ENCODE measurements at regions not wholly inside any gene's neighbourhood (a gene's known extent, or its start where the extent isn't known, plus 50 kb on each side); places are given as distances from the start of the nearest gene placed in this dataset.

DNA sequence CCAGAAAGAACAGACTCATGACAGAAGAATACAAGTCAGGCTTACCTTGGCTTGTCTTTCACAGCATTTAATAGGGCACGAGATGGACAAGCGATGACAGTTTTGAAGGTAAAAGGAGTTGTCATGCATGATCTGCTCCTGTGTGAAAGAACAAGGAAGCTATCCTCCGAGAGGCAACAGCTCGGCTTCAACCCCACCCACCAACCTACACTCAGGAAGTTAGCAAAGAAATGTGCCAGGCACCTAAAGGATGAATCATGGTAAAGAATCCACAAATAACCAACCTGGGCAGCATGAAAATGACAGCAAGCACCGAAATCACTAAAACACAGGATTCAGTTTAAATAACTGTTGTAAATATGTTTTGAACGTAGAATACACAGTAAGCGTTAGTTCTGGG lies 700.2 kb downstream of the TYW1 start:
- DNase-seq (no peak), ATAC-seq (ENCODE audit: low read depth) (no peak)
- BruUV-seq (replicated peaks) = no TSS peak
- no peaks in the 10 kb centered on the region for H3K9me1 ChIP-seq (ENCODE audit: insufficient read depth, low read length)
- H3K79me1 ChIP-seq (ENCODE audit: low read depth in 1 of 2, low read length in 2 of 2) = no peaks in the 10 kb centered on the region
- H4K91ac ChIP-seq (ENCODE audit: insufficient read depth, low read depth, low read length) = no peak overlapping the region
- ChIA-PET POLR2A (ENCODE audit: unreplicated experiment) (no interaction called here), CTCF (no interaction called here)
- dilution Hi-C loops (cut with HindIII; ENCODE audit: low sequenced_read_pairs, unreplicated experiment) = no loop called here
- H3K4ac ChIP-seq (ENCODE audit: low read depth, low read length) = no peak overlapping the region
- no peaks in the 10 kb centered on the region for H3K4me1 ChIP-seq (ENCODE audit: control insufficient read depth, insufficient read depth, low read length)
- H4K5ac ChIP-seq (ENCODE audit: low read depth, low read length) = no peak overlapping the region
- no peak overlapping the region for H3K9ac ChIP-seq (ENCODE audit: low read depth, low read length)
- H3K9me3 ChIP-seq (ENCODE audit: control insufficient read depth, insufficient read depth, low read length) = peaks cover 15% of the 10 kb centered on the region
- H2AFZ ChIP-seq (replicated peaks; ENCODE audit: low read length, poor library complexity) = no peak overlapping the region
- no peak overlapping the region for H2BK120ac ChIP-seq (ENCODE audit: low read depth, low read length)
- H3K27ac ChIP-seq (ENCODE audit: insufficient read depth, low read length) = no peak overlapping the region
- no peak overlapping the region for H2AK9ac ChIP-seq (replicated peaks; ENCODE audit: low read depth, low read length, poor library complexity)
- no peak overlapping the region for H3K56ac ChIP-seq (ENCODE audit: extremely low read depth, insufficient read depth, low read length)
- H3K18ac ChIP-seq (ENCODE audit: low read depth, low read length) = no peak overlapping the region
- no peak overlapping the region for H3K23ac ChIP-seq (ENCODE audit: low read depth, low read length)
- in situ Hi-C loops (cut with MboI; ENCODE audit: low sequenced_read_pairs) = no loop called here
- H3K27me3 ChIP-seq (ENCODE audit: control insufficient read depth, insufficient read depth, low read length) = no peaks in the 10 kb centered on the region
- H3K4me3 ChIP-seq (ENCODE audit: insufficient read depth, low read depth, low read length) = no peak overlapping the region
- no peak overlapping the region for H3K14ac ChIP-seq (replicated peaks; ENCODE audit: low read depth, low read length)
- H3K36me3 ChIP-seq (ENCODE audit: control insufficient read depth, insufficient read depth, low read length) = no peaks in the 10 kb centered on the region
- no peak overlapping the region for H2BK20ac ChIP-seq (ENCODE audit: low read depth, low read length)
- H4K8ac ChIP-seq (ENCODE audit: low read depth in 2 of 2, low read length in 2 of 2) = no peak overlapping the region
- no CpG with 5 or more reads among the region's 7 CpGs for WGBS, 2 experiments (ENCODE audit: extremely low coverage in 2 of 2, insufficient read length in 1 of 2)
- no peak overlapping the region for H2AK5ac ChIP-seq (ENCODE audit: low read depth, low read length)
- no peak overlapping the region for H3K4me2 ChIP-seq (ENCODE audit: low read depth, low read length)
- H2BK5ac ChIP-seq (ENCODE audit: low read depth, low read length, poor library complexity, severe bottlenecking) = no peak overlapping the region
- no peak overlapping the region for H2BK15ac ChIP-seq (ENCODE audit: low read depth, low read length)
- TF ChIP-seq, protein P1, sequence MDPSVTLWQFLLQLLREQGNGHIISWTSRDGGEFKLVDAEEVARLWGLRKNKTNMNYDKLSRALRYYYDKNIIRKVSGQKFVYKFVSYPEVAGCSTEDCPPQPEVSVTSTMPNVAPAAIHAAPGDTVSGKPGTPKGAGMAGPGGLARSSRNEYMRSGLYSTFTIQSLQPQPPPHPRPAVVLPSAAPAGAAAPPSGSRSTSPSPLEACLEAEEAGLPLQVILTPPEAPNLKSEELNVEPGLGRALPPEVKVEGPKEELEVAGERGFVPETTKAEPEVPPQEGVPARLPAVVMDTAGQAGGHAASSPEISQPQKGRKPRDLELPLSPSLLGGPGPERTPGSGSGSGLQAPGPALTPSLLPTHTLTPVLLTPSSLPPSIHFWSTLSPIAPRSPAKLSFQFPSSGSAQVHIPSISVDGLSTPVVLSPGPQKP (IDR thresholded peaks at IDR 0.05; ENCODE audit: borderline replicate concordance, low read depth, low read length) = no peak
- TF ChIP-seq RFX5 (IDR thresholded peaks at IDR 0.05; ENCODE audit: low read depth, low read length) (no peak), RAD21 (IDR thresholded peaks at IDR 0.05; ENCODE audit: low read length) (no peak), POLR2A (IDR thresholded peaks at IDR 0.05; ENCODE audit: low read depth, low read length) (no peak), BHLHE40 (IDR thresholded peaks at IDR 0.05; ENCODE audit: low read depth, low read length) (no peak), RCOR1 (IDR thresholded peaks at IDR 0.05; ENCODE audit: insufficient replicate concordance, low read length) (no peak), FOS (IDR thresholded peaks at IDR 0.05; ENCODE audit: low read depth, low read length) (no peak), MAFK (IDR thresholded peaks at IDR 0.05; ENCODE audit: low read depth, low read length) (no peak), MAZ (IDR thresholded peaks at IDR 0.05; ENCODE audit: borderline replicate concordance, low read depth, low read length) (no peak), CHD1 (IDR thresholded peaks at IDR 0.05; ENCODE audit: low read depth, low read length) (no peak)
- TF ChIP-seq, protein P2, sequence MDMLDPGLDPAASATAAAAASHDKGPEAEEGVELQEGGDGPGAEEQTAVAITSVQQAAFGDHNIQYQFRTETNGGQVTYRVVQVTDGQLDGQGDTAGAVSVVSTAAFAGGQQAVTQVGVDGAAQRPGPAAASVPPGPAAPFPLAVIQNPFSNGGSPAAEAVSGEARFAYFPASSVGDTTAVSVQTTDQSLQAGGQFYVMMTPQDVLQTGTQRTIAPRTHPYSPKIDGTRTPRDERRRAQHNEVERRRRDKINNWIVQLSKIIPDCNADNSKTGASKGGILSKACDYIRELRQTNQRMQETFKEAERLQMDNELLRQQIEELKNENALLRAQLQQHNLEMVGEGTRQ (IDR thresholded peaks at IDR 0.05; ENCODE audit: low read depth, low read length) = no peak
- TF ChIP-seq, protein P3, sequence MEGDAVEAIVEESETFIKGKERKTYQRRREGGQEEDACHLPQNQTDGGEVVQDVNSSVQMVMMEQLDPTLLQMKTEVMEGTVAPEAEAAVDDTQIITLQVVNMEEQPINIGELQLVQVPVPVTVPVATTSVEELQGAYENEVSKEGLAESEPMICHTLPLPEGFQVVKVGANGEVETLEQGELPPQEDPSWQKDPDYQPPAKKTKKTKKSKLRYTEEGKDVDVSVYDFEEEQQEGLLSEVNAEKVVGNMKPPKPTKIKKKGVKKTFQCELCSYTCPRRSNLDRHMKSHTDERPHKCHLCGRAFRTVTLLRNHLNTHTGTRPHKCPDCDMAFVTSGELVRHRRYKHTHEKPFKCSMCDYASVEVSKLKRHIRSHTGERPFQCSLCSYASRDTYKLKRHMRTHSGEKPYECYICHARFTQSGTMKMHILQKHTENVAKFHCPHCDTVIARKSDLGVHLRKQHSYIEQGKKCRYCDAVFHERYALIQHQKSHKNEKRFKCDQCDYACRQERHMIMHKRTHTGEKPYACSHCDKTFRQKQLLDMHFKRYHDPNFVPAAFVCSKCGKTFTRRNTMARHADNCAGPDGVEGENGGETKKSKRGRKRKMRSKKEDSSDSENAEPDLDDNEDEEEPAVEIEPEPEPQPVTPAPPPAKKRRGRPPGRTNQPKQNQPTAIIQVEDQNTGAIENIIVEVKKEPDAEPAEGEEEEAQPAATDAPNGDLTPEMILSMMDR (conservative IDR thresholded peaks at IDR 0.05; ENCODE audit: low read depth, low read length) = no peak
- no peaks in the 10 kb centered on the region for H4K20me1 ChIP-seq (ENCODE audit: insufficient read depth, low read length)
- intact Hi-C loops (cut with micrococcal nuclease) = no loop called here

Measured in IMR-90 (cell line).